NCI-H82 treated with DMSO at 0.1 percent for 48 hours (cell line): ENCODE measurements at regions not wholly inside any gene's neighbourhood (a gene's known extent, or its start where the extent isn't known, plus 50 kb on each side); places are given as distances from the start of the nearest gene placed in this dataset.

Experiments used
- DNase-seq: peaks from one replicate; lab custom pipeline; 2025; ENCODE audit not compliant: unreplicated experiment; lab: John Stamatoyannopoulos, UW

DNA sequence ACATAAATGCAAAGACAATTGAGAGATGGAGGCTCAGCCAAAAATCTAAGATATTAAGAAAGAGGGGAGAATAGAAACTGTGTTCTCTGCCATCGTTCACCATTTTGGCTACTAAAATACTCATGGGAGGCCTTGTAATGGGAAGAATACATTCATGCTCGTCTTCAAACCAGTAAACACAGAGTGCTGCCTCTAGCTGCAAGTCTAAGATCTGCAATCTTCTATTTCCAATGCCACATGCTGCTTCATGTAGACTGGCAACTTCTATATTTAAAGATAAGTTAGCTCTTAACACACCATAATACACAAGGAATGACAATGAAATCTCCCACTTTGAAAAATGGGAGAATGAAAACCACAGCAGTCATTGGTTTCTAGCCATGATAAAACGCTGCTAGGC is 387.3 kb downstream of the HS3ST3B1 start:
- no peak for DNase-seq

DNA sequence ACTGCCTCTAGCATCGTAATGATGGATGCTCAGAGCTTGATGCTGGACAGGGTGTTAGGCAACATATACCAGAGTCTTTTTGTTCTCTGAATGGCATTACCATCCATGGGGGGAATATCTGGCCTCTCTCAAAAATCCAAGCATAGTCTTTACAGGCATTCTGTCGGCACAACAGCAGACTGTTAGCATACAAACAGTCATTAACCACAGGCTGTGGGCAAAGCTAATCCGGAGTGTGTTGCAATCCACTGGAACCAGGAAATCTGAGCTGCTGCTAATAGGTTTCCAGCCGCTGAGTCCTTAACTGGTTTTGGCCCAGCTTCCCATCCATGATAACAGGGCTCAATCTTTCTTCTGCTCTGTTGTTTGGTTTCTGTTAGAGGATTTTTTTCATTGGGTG is 371.9 kb downstream of the HS3ST3B1 start:
- no peak for DNase-seq

- no peak for DNase-seq
These were observed 370.0 kb downstream of the HS3ST3B1 start for GRCh38 chr17:14670861-14671260.

GRCh38 chr17:14664511-14664910 is 363.6 kb downstream of the HS3ST3B1 start:
- no peak for DNase-seq

DNA sequence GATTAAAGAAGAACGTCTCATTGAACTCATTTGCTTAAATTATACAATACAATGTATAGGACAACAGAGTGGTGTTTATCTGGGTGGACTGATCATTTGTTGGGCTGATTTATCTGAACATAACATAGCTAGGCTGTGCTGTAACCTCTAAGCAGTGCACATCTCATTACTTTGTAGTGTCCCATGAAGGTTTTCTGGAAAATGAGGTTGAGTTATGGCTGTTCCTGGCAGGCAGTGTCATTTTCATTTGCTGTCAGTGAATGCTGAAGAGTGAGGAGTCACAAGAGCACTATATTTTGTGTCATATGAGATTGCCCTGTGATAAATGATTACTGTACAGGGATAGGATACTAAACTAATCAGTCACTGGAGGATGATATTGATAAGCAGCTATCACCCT is 340.2 kb downstream of the HS3ST3B1 start:
- DNase-seq, result no peak

- DNase-seq, result no peak
These were observed 336.4 kb downstream of the HS3ST3B1 start for GRCh38 chr17:14637260-14637659.

GRCh38 chr17:14630621-14631020 is 329.7 kb downstream of the HS3ST3B1 start:
- DNase-seq, result no peak

DNA sequence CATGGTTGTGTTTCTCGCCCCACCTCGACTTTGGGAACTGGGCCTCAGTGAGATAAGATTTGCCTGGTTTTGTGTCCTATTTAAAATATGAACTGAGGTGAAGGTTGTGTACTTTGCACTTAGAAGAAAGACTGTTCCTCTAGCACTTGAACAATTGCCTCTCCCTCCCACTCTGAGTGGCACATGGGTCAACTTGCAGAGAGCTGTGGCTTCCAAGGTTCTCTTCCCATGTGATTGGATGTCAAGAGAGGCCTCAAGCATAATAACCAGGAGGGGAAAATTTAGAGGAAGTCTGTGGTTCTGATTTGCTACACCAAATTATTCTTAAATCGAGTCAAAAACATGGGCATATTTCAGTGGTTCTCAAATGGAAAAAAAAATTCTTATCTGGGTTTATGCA is 329.2 kb downstream of the HS3ST3B1 start:
- no peak for DNase-seq

DNA sequence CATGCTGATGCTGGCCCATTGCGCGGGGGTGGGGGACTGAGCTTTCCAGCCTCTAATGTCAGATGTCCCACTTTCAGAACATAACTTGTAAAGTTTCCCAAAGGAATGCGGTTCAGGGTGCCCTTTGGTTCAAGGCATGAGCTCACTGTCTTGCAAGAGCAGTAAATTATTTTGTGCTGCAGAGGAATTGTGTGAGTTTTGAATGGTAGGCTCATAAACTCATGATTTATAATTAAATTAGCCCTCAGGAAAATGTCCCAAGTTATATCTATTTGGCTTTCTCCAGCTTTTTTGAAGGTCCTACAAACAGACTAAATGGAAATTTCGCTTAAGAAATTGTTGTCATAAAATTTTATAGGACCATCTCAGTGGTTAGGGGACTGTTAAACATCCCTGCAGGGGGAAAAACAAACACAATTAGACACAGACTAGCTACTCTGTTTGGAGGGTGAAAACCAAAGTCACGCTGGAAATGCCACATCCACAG is 321.8 kb downstream of the HS3ST3B1 start:
- DNase-seq, result no peak

GRCh38 chr17:14621826-14622614 is 321.1 kb downstream of the HS3ST3B1 start:
- no peak for DNase-seq

GRCh38 chr17:14619821-14620220 is 318.9 kb downstream of the HS3ST3B1 start:
- DNase-seq, result no peak

GRCh38 chr17:14616528-14616927 is 315.6 kb downstream of the HS3ST3B1 start:
- no peak for DNase-seq

GRCh38 chr17:14605267-14605599 is 304.4 kb downstream of the HS3ST3B1 start:
- no peak for DNase-seq

- no peak for DNase-seq
These were observed 303.8 kb downstream of the HS3ST3B1 start for GRCh38 chr17:14604591-14605266.

DNA sequence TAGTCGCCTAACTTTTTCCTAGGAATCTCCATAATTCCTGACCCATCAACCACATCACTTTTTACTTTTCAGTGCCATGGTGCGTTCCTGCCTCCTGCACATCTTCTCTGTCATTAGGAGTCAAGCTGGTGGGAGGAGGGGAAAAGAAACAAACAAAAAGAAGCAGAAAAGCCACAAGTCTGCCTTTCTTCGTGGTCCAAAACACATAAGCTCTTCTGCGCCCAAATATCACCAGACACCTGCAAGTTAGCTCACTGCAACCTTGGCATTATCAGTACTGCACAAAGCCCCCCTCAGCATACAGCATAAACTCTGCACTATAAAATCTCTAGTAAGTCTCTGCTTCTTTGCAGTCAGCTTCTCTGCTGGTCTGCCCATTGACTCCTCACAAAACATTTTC is 295.3 kb downstream of the HS3ST3B1 start:
- no peak for DNase-seq

GRCh38 chr17:14595656-14596055 is 294.8 kb downstream of the HS3ST3B1 start:
- DNase-seq, result no peak

DNA sequence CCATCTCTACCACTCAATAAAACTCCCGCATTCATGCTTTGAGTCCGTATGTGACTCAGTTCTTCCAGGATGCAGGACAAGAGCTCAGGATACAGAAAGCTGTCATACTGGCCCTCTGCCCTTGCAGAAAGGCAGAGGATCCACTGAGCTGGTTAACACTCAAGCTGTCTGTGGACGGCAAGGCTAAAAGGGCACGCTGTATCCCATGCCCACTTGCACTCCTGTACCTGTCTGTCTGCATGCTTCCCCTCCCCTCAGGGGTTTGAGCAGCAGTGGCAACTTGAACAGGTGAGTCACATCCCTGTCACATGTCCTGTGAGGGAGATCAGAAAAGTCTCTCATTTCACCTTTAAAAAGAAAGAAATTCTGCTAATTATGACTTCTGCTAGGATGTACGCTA is 293.8 kb downstream of the HS3ST3B1 start:
- DNase-seq, result no peak

- DNase-seq, result no peak
These were observed 293.1 kb downstream of the HS3ST3B1 start for GRCh38 chr17:14593956-14594355.

DNA sequence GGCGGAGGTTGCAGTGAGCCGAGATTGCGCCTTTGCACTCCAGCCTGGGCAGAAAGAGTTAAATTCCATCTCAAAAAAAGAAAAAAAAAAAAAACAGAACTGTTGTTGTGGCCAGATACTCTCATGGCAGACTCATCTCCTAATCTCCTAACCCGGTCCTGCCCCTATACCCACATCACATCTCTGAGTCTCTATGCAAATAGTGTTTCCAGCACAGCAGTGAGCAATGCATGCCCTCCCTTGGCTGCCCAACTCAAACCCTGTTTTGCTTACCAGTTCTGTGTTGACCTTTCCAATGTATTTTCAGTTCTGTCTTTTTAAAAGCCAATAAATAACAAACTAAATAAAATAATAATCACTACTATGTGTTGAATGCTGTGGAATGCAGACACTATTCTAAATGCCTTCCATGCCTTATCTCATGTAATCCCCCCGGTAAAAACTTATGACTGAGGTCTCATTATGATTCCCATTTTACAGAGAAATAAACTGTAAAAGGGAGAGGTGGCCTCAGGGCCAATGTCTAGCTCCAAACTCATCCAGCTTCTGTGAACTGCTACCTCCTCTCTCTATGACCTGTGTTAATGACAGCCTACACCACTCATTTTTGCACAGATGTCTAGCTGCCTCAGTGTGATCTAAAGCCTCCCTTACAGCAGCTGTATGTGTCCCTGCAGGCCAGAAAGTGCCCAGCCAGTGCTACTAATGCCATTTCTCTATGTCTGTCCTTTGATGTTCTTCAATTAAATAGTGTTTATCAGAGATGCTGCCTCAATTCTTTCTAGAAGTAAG is 289.8 kb downstream of the HS3ST3B1 start:
- DNase-seq, result no peak

- no peak for DNase-seq
These were observed 284.2 kb downstream of the HS3ST3B1 start for GRCh38 chr17:14585099-14585498.

GRCh38 chr17:14582996-14583395 is 282.1 kb downstream of the HS3ST3B1 start:
- DNase-seq, result no peak
